C4-2B (cell line): ENCODE measurements at regions not wholly inside any gene's neighbourhood (a gene's known extent, or its start where the extent isn't known, plus 50 kb on each side); places are given as distances from the start of the nearest gene placed in this dataset.

Source experiments
- ZFX ChIP-seq: fragments of 450-650 bp; IDR thresholded peaks from 2 replicates; pipeline ENCODE4 v1.6.1; 2017
- TF ChIP-seq, protein P1 (sequence below): fragments of 450-650 bp; conservative IDR thresholded peaks from 2 replicates; pipeline ENCODE4 v1.5.1; 2017; ENCODE audit warnings: mild to moderate bottlenecking

DNA sequence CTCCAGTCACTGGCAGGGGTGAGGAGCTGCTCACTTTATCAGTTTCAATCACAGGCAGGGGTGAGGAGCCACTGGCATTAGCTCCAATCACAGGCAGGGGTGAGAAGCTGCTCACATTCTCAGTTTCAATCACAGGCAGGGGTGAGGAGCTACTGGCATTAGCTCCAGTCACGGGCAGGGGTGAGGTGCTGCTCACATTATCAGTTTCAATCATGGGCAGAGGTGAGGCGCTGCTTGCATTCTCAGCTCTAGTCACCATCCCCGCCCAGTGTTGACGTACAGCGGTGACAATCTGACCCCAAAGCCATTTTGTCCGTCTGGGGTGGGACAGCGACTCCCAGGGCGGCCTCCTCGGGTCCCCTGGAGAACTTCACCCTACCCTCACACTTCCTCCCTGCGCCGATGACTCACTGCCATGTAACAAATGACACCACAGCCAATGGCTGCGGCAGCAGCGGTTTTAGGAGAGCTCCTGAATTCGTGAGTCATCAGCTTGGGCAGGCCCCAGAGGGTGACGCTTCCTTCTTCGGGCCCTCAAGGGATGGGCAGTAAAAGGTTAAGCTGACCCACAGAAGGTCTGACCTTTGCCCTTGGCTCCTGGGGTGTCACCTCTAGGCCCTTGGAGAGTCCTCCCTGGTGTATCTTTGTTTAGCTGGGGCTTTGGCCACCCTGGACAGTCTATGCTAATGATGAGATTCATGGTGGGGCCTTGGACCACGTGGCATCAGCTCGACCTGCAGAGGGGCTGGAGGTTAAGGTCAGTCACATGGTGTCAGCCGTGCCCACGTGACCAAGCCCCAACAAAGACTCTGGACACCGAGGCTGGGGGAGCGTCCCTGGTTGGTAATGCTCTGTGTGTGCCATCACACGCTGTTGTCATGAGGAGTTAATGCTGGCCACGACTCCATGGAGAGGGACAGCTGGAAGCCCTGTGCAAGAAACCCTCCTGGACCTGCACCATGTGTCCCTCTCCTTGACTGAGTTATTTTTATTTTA lies 171.7 kb downstream of the C16orf95 start:
- TF ChIP-seq, protein P1, sequence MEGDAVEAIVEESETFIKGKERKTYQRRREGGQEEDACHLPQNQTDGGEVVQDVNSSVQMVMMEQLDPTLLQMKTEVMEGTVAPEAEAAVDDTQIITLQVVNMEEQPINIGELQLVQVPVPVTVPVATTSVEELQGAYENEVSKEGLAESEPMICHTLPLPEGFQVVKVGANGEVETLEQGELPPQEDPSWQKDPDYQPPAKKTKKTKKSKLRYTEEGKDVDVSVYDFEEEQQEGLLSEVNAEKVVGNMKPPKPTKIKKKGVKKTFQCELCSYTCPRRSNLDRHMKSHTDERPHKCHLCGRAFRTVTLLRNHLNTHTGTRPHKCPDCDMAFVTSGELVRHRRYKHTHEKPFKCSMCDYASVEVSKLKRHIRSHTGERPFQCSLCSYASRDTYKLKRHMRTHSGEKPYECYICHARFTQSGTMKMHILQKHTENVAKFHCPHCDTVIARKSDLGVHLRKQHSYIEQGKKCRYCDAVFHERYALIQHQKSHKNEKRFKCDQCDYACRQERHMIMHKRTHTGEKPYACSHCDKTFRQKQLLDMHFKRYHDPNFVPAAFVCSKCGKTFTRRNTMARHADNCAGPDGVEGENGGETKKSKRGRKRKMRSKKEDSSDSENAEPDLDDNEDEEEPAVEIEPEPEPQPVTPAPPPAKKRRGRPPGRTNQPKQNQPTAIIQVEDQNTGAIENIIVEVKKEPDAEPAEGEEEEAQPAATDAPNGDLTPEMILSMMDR = no peak
- TF ChIP-seq ZFX = no peak
